H9 (cell line): ENCODE measurements at regions not wholly inside any gene's neighbourhood (a gene's known extent, or its start where the extent isn't known, plus 50 kb on each side); places are given as distances from the start of the nearest gene placed in this dataset.

Experiments used
- DNase-seq: peaks from one replicate; pipeline ENCODE4 v3.0.0-alpha.2; 2017
- H2AFZ ChIP-seq: one replicate; pipeline ENCODE4 v1.6.1; 2013; ENCODE audit warnings: mild to moderate bottlenecking, low read length, control low read depth, moderate library complexity
- H2AK5ac ChIP-seq: 2 replicates; pipeline ENCODE4 v1.6.1; 2013; ENCODE audit warnings: low read length, control low read depth, mixed read lengths; ENCODE audit not compliant: insufficient read length
- H2BK120ac ChIP-seq: one replicate; pipeline ENCODE4 v1.6.1; 2013; ENCODE audit warnings: low read depth, mild to moderate bottlenecking, low read length, control low read depth, inconsistent platforms; ENCODE audit not compliant: poor library complexity, severe bottlenecking
- H2BK12ac ChIP-seq: 2 replicates; pipeline ENCODE4 v1.6.1; 2013; ENCODE audit warnings: low read length, control low read depth, mixed read lengths, low read depth; ENCODE audit not compliant: insufficient read length
- H2BK15ac ChIP-seq: 2 replicates; pipeline ENCODE4 v1.6.1; 2013; ENCODE audit warnings: low read depth, low read length, control low read depth
- H2BK20ac ChIP-seq: one replicate; pipeline ENCODE4 v1.6.1; 2013; ENCODE audit warnings: low read depth, mild to moderate bottlenecking, low read length, control low read depth, inconsistent platforms; ENCODE audit not compliant: poor library complexity, severe bottlenecking
- H2BK5ac ChIP-seq: 2 replicates; pipeline ENCODE4 v1.6.1; 2013; ENCODE audit warnings: low read length, control low read depth, mixed read lengths; ENCODE audit not compliant: insufficient read length
- H3K14ac ChIP-seq: 2 replicates; pipeline ENCODE4 v1.6.1; 2013; ENCODE audit warnings: low read length, control low read depth; ENCODE audit not compliant: insufficient read depth
- H3K18ac ChIP-seq: 2 replicates; pipeline ENCODE4 v1.6.1; 2013; ENCODE audit warnings: low read depth, mild to moderate bottlenecking, mixed read lengths, low read length, control low read depth; ENCODE audit not compliant: insufficient read length
- H3K23ac ChIP-seq: 2 replicates; pipeline ENCODE4 v1.6.1; 2013; ENCODE audit warnings: low read length, control low read depth, mixed read lengths, low read depth; ENCODE audit not compliant: insufficient read length
- H3K23me2 ChIP-seq: 2 replicates; pipeline ENCODE4 v1.6.1; 2013; ENCODE audit warnings: low read depth, mild to moderate bottlenecking, mixed read lengths, low read length, control low read depth; ENCODE audit not compliant: insufficient read length, poor library complexity, severe bottlenecking
- H3K27ac ChIP-seq: 2 replicates; pipeline ENCODE4 v1.5.1; 2013; ENCODE audit warnings: low read length, control low read depth, mixed read lengths, low read depth; ENCODE audit not compliant: insufficient read length
- H3K27me3 ChIP-seq: 2 replicates; pipeline ENCODE4 v1.6.1; 2013; ENCODE audit warnings: low read length, control low read depth, inconsistent platforms; ENCODE audit not compliant: insufficient read depth
- H3K4ac ChIP-seq: 2 replicates; pipeline ENCODE4 v1.6.1; 2013; ENCODE audit warnings: low read depth, mild to moderate bottlenecking, control low read depth, inconsistent platforms, low read length, moderate library complexity
- H3K4me1 ChIP-seq: 2 replicates; pipeline ENCODE4 v1.6.1; 2013; ENCODE audit warnings: low read length, control low read depth, inconsistent platforms; ENCODE audit not compliant: insufficient read depth
- H3K4me2 ChIP-seq: 2 replicates; pipeline ENCODE4 v1.6.1; 2013; ENCODE audit warnings: low read length, control low read depth, mixed read lengths; ENCODE audit not compliant: insufficient read length, insufficient read depth
- H3K56ac ChIP-seq: 2 replicates; pipeline ENCODE4 v1.6.1; 2013; ENCODE audit warnings: low read depth, mild to moderate bottlenecking, mixed read lengths, low read length, control low read depth; ENCODE audit not compliant: insufficient read length
- H3K79me1 ChIP-seq: 2 replicates; pipeline ENCODE4 v1.6.1; 2013; ENCODE audit warnings: low read depth, mild to moderate bottlenecking, moderate library complexity, low read length, control low read depth, inconsistent platforms; ENCODE audit not compliant: insufficient read depth, poor library complexity, severe bottlenecking
- H3K79me2 ChIP-seq: 2 replicates; pipeline ENCODE4 v1.6.1; 2013; ENCODE audit warnings: low read length, control low read depth, inconsistent platforms; ENCODE audit not compliant: insufficient read depth
- H3K9ac ChIP-seq: 2 replicates; pipeline ENCODE4 v1.6.1; 2013; ENCODE audit warnings: low read length, control low read depth, mixed read lengths; ENCODE audit not compliant: insufficient read length; ENCODE audit errors: extremely low read depth
- H3K9me3 ChIP-seq: one replicate; pipeline ENCODE4 v1.6.1; 2013; ENCODE audit warnings: low read depth, low read length, inconsistent platforms; ENCODE audit not compliant: control insufficient read depth
- H3T11ph ChIP-seq: one replicate; pipeline ENCODE4 v1.6.1; 2013; ENCODE audit warnings: mild to moderate bottlenecking, low read length, control low read depth, inconsistent platforms
- H4K20me1 ChIP-seq: one replicate; pipeline ENCODE4 v1.6.1; 2013; ENCODE audit not compliant: control insufficient read depth, insufficient read length, insufficient read depth
- H4K5ac ChIP-seq: 2 replicates; pipeline ENCODE4 v1.6.1; 2013; ENCODE audit warnings: low read depth, mild to moderate bottlenecking, mixed read lengths, low read length, control low read depth; ENCODE audit not compliant: insufficient read length
- H4K8ac ChIP-seq: replicated peaks from 2 replicates; pipeline ENCODE4 v1.6.1; 2013; ENCODE audit warnings: low read length, control low read depth, mixed read lengths, low read depth; ENCODE audit not compliant: insufficient read length
- H4K91ac ChIP-seq: 2 replicates; pipeline ENCODE4 v1.6.1; 2013; ENCODE audit warnings: low read depth, mild to moderate bottlenecking, moderate library complexity, mixed read lengths, low read length, control low read depth; ENCODE audit not compliant: insufficient read length
- H3K27ac Mint-ChIP-seq, 3 experiments: 2 replicates in 2 of 3; 3 replicates in 1 of 3; pipeline ENCODE4 v1.8.0; 2020 to 2021; ENCODE audit warnings: mixed read lengths in 3 of 3, mild to moderate bottlenecking in 1 of 3, moderate library complexity in 1 of 3
- H3K27me3 Mint-ChIP-seq: 2 replicates; pipeline ENCODE4 v1.8.0; 2021; ENCODE audit warnings: low read depth, mild to moderate bottlenecking, moderate library complexity, mixed read lengths
- H3K36me3 Mint-ChIP-seq, 3 experiments: 2 replicates in 2 of 3; 3 replicates in 1 of 3; pipeline ENCODE4 v1.8.0; 2020 to 2021; ENCODE audit warnings: low read depth in 3 of 3, mixed read lengths in 3 of 3; ENCODE audit not compliant: insufficient read depth in 1 of 3
- H3K4me1 Mint-ChIP-seq, 2 experiments: 2 replicates each; pipeline ENCODE4 v1.8.0; 2020; ENCODE audit warnings: mixed read lengths in 2 of 2
- H3K4me3 Mint-ChIP-seq, 2 experiments: 2 replicates in 1 of 2; 3 replicates in 1 of 2; pipeline ENCODE4 v1.8.0; 2020 to 2021; ENCODE audit warnings: mild to moderate bottlenecking in 2 of 2, mixed read lengths in 2 of 2, moderate library complexity in 1 of 2
- H3K9me3 Mint-ChIP-seq, 2 experiments: 2 replicates in 1 of 2; 3 replicates in 1 of 2; pipeline ENCODE4 v1.8.0; 2020; ENCODE audit warnings: mild to moderate bottlenecking in 2 of 2, mixed read lengths in 2 of 2, moderate library complexity in 1 of 2
- CTCF ChIP-seq: fragments of 200-600 bp; sonication (generic); conservative IDR thresholded peaks from 3 replicates; pipeline ENCODE4 v1.8.0; 2021; ENCODE audit warnings: antibody characterized with exemption, mild to moderate bottlenecking
- WGBS: extraction: QIAGEN DNeasy Blood & Tissue Kit; methylation state at CpG from one replicate; pipeline ENCODE4 v1.1.7; 2013; ENCODE audit warnings: missing lambda C conversion rate, low lambda C conversion rate, mixed read lengths; ENCODE audit not compliant: insufficient read length; ENCODE audit errors: extremely low coverage; 5-methylcytosine and 5-hydroxymethylcytosine counted together

DNA sequence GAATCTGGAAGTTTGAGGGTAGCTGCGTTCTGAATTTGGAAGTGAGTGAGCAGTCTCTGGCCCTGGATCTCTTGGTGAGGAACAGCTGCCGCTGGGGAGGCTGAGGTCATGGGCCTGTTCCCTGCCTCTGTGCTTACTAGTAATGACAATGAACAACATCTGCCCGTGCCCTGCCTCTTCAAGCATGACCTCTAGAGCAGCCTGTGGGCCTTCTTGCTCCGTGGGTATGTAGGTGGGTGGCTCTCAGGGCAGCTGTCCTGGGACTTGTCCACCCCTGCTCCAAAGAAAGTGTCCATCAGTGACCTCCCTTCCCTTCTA is 186.2 kb downstream of the CXCL12 start:
- Histone ChIP-seq H3T11ph (no peak overlapping the region), H3K9me3 (no peaks in the 10 kb centered on the region), H2BK15ac (no peak overlapping the region), H3K56ac (no peak overlapping the region), H2BK5ac (no peak overlapping the region), H2BK12ac (no peak overlapping the region), H3K79me1 (no peaks in the 10 kb centered on the region), H4K91ac (no peak overlapping the region), H3K27ac (no peak overlapping the region), H4K5ac (no peak overlapping the region), H2AFZ (no peak overlapping the region), H2BK120ac (no peak overlapping the region), H3K4me1 (no peaks in the 10 kb centered on the region), H3K4me2 (no peak overlapping the region), H2AK5ac (no peak overlapping the region), H2BK20ac (no peak overlapping the region), H3K79me2 (no peaks in the 10 kb centered on the region), H3K27me3 (no peaks in the 10 kb centered on the region), H3K14ac (no peak overlapping the region), H4K8ac (no peak overlapping the region), H3K23me2 (no peaks in the 10 kb centered on the region), H3K18ac (no peak overlapping the region), H3K4ac (no peak overlapping the region), H3K23ac (no peak overlapping the region), H4K20me1 (no peaks in the 10 kb centered on the region), H3K9ac (no peak overlapping the region)
- Mint-ChIP-seq H3K27ac (no peak overlapping the region), H3K27me3 (no peaks in the 10 kb centered on the region; the same call in 1 of the 2 replicates), H3K4me1 (no peaks in the 10 kb centered on the region), H3K4me3 (no peak overlapping the region), H3K36me3 (peaks cover 0 to 22% (median 7%) of the 10 kb centered on the region in 3 experiments; a peak in 4 of 7 replicates), H3K9me3 (peaks cover 12 to 18% of the 10 kb centered on the region in 2 experiments; a peak in 4 of 5 replicates)
- no peak for TF ChIP-seq CTCF
- no CpG with 5 or more reads among the region's 4 CpGs for whole genome bisulfite sequencing
- DNase-seq = no peak
